MCF 10A (cell line): ENCODE measurements at regions not wholly inside any gene's neighbourhood (a gene's known extent, or its start where the extent isn't known, plus 50 kb on each side); places are given as distances from the start of the nearest gene placed in this dataset.

ENCODE experiments used
- BruUV-seq: library from RNA; stranded (reverse); fragments of 400-500 nt; replicated peaks from 2 replicates; lab custom pipeline; 2021; lab: Mats Ljungman, UMichigan
- CTCF ChIA-PET: fragments of 300-600 bp; sonication (Branson Sonifier 250); formaldehyde crosslinking; extraction: SDS; loops from one replicate; lab custom pipeline; 2021; ENCODE audit warnings: antibody characterized with exemption, inconsistent platforms; lab: Yijun Ruan, JAX
- POLR2A ChIA-PET: fragments of 300-600, 350-650 bp; sonication (Branson Sonifier 250); formaldehyde crosslinking; extraction: SDS; loops from one replicate; lab custom pipeline; 2020; ENCODE audit warnings: antibody characterized with exemption, inconsistent platforms; lab: Yijun Ruan, JAX
- DNase-seq: peaks from one replicate; pipeline ENCODE4 v3.0.0-alpha.2; 2018; ENCODE audit not compliant: unreplicated experiment
- H3K27ac Mint-ChIP-seq: one replicate; pipeline ENCODE4 v1.8.0; 2022; ENCODE audit warnings: mild to moderate bottlenecking, low read depth, mixed read lengths; ENCODE audit not compliant: unreplicated experiment
- H3K27me3 Mint-ChIP-seq: one replicate; pipeline ENCODE4 v1.8.0; 2022; ENCODE audit warnings: mixed read lengths; ENCODE audit not compliant: insufficient read depth, unreplicated experiment
- H3K36me3 Mint-ChIP-seq: one replicate; pipeline ENCODE4 v1.8.0; 2022; ENCODE audit warnings: mild to moderate bottlenecking, moderate library complexity, mixed read lengths; ENCODE audit not compliant: insufficient read depth, unreplicated experiment
- H3K4me1 Mint-ChIP-seq: one replicate; pipeline ENCODE4 v1.8.0; 2022; ENCODE audit warnings: mixed read lengths; ENCODE audit not compliant: insufficient read depth, unreplicated experiment
- H3K4me3 Mint-ChIP-seq: one replicate; pipeline ENCODE4 v1.8.0; 2022; ENCODE audit warnings: mild to moderate bottlenecking, moderate library complexity, mixed read lengths; ENCODE audit not compliant: unreplicated experiment
- H3K9me3 Mint-ChIP-seq: one replicate; pipeline ENCODE4 v1.8.0; 2022; ENCODE audit warnings: mixed read lengths; ENCODE audit not compliant: unreplicated experiment
- intact Hi-C: fragments of 100-400 bp; cut with micrococcal nuclease; formaldehyde crosslinking; loops from 2 replicates; pipeline ENCODE4 v1.14.1; 2022
- TF ChIP-seq, protein P1 (sequence below): fragments of 200-600 bp; IDR thresholded peaks from one replicate; pipeline ENCODE4 v1.8.0; 2022; ENCODE audit warnings: antibody characterized with exemption, mild to moderate bottlenecking; ENCODE audit not compliant: unreplicated experiment

DNA sequence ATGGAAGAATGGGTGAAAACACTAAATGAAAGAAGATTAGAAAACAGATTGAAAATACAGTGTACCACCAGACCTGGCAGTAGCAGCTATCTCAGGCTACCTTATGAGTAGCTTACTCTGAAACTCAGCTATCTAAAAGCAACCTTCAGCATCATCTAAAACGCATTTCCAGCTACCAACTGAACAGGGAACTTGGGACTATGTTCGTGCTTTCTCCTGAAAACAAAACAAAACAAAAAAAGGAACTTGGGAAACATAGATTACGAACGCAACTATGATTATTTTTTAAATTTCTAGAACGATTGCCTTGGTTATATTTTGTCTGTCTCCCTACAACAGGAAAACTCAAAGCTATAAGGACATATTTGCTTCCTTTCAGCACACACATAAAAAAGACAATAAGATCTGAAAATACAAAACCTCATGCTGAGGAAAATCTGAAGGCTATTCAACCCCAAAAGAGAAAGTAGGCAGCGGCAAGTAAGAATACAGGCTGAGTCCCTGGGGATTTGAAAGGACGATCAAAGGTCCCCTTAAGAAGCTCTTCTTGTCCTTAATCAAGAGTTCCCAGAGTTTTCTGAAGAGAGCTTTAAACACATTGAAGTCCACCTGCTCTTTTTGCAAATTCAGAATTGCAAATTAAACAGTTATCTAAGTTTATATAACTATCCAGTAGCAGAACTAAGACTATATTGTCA lies 53.4 kb downstream of the OR2K2 start:
- ChIA-PET POLR2A (no interaction called here), CTCF (interaction anchor here (0.6 kb wide), 1 partner anchor 316 kb away, joined by 3 read pairs; no protein-coding TSS in a partner anchor)

DNA sequence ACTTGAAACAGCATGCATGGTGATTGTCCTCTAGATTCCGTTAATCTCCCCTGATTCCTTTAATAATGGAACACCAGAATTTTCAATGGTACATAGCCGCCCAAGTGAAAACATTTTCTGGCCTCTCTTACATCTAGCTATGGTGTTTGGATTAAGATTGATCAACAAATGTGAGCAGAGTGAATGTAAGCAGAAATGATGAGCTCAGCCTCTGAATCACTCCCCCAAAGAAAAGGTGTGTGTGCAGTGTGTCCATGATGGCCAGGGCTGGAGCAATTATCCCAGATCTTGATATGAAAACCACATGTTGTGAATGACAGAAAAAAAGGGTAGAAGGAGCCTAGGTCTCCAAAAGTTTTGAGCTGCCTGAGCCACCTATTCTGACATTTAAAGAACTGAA lies 55.3 kb downstream of the OR2K2 start:
- TF ChIP-seq, protein P1, sequence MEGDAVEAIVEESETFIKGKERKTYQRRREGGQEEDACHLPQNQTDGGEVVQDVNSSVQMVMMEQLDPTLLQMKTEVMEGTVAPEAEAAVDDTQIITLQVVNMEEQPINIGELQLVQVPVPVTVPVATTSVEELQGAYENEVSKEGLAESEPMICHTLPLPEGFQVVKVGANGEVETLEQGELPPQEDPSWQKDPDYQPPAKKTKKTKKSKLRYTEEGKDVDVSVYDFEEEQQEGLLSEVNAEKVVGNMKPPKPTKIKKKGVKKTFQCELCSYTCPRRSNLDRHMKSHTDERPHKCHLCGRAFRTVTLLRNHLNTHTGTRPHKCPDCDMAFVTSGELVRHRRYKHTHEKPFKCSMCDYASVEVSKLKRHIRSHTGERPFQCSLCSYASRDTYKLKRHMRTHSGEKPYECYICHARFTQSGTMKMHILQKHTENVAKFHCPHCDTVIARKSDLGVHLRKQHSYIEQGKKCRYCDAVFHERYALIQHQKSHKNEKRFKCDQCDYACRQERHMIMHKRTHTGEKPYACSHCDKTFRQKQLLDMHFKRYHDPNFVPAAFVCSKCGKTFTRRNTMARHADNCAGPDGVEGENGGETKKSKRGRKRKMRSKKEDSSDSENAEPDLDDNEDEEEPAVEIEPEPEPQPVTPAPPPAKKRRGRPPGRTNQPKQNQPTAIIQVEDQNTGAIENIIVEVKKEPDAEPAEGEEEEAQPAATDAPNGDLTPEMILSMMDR: no peak
- no peak for DNase-seq
- Mint-ChIP-seq H3K9me3 (no peaks in the 10 kb centered on the region), H3K4me1 (no peaks in the 10 kb centered on the region), H3K27me3 (no peaks in the 10 kb centered on the region), H3K4me3 (no peak overlapping the region), H3K36me3 (no peaks in the 10 kb centered on the region), H3K27ac (no peak overlapping the region)
- intact Hi-C loops: no loop called here
- ChIA-PET POLR2A (interaction anchor here (0.5 to 0.6 kb wide), 2 partner anchors 655 to 1757 kb away, joined by 3 to 6 read pairs; no protein-coding TSS in a partner anchor), CTCF (interaction anchor here (0.6 kb wide), 1 partner anchor 150 kb away, joined by 3 read pairs; no protein-coding TSS in a partner anchor)
- no TSS peak for BruUV-seq

More for the DNA sequence above, 53.4 kb downstream of the OR2K2 start:
- Mint-ChIP-seq H3K27ac (no peak overlapping the region), H3K27me3 (no peaks in the 10 kb centered on the region), H3K9me3 (no peaks in the 10 kb centered on the region), H3K4me1 (no peaks in the 10 kb centered on the region), H3K4me3 (no peak overlapping the region), H3K36me3 (no peaks in the 10 kb centered on the region)
- TF ChIP-seq, protein P1: no peak
- DNase-seq: no peak
- intact Hi-C loops: no loop called here
- no TSS peak for BruUV-seq

DNA sequence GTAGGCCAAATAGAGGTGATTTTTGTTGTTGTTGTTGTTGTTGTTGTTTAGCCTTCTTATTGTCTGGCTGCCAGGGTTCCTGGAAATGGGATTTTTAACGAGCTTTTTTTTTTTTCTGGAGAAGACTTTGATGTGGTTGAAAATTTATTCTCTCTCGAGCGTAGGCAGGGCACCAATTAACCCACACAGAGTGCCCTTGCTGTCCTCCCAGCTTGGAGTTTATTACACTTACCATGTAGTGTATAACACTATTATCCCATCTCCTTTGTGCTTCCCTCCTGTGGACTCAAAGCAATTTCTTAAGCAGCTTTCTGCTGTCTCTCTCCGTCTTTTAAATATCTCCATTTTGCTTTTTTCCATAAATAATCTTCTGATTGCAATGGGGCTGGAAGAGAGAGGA lies 57.4 kb downstream of the OR2K2 start:
- no TSS peak for BruUV-seq
- no peaks in the 10 kb centered on the region for H3K4me1 Mint-ChIP-seq
- H3K27me3 Mint-ChIP-seq: no peaks in the 10 kb centered on the region
- DNase-seq: no peak
- intact Hi-C loops: no loop called here
- H3K36me3 Mint-ChIP-seq: no peaks in the 10 kb centered on the region
- ChIA-PET CTCF (interaction anchor here (0.5 to 1.5 kb wide), 3 partner anchors 14 to 621 kb away, joined by 3 to 4 read pairs (median 4); no protein-coding TSS in a partner anchor), POLR2A (interaction anchor here (0.7 kb wide), 1 partner anchor 280 kb away, joined by 4 read pairs; no protein-coding TSS in a partner anchor)
- TF ChIP-seq, protein P1: no peak
- no peaks in the 10 kb centered on the region for H3K9me3 Mint-ChIP-seq
- no peak overlapping the region for H3K4me3 Mint-ChIP-seq
- no peak overlapping the region for H3K27ac Mint-ChIP-seq

DNA sequence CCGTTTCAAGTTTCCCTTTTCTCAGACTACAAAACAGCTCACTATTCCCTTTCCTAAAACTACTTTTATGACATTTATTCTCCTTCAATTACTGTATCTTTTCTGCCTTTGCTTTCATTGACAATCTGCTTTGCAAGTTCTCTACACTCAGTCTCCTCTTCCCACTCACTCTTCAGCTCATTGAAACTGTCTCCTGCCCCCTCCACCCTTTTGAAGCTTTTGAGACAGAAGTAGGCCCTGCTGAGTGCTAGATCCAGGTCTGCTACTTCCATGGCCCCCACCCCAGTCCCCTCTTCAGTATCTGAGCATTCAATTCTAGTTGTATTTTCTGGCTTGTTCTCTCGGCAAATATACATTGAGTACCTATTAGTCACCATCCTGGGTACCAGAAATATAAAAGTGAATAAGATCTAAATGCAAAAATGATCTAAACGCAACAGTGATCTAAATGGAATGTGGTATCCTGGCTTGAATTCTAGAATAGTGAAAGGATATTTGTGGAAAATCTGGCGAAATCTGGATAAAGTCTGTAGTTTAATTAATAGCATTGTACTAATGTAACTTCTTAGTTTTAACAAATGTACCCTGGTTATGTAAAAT lies 58.4 kb downstream of the OR2K2 start:
- CTCF ChIA-PET: interaction anchor here (1.0 kb wide), 1 partner anchor 27 kb away, joined by 3 read pairs; no protein-coding TSS in a partner anchor
- DNase-seq: no peak
- Mint-ChIP-seq H3K4me1 (no peaks in the 10 kb centered on the region), H3K36me3 (no peaks in the 10 kb centered on the region), H3K9me3 (no peaks in the 10 kb centered on the region), H3K27me3 (no peaks in the 10 kb centered on the region), H3K4me3 (no peak overlapping the region), H3K27ac (no peak overlapping the region)
- TF ChIP-seq, protein P1: no peak
- BruUV-seq: no TSS peak
- intact Hi-C loops: no loop called here
- POLR2A ChIA-PET: no interaction called here
